Astrocyte (in vitro differentiated cells and primary cell): ENCODE measurements at regions not wholly inside any gene's neighbourhood (a gene's known extent, or its start where the extent isn't known, plus 50 kb on each side); places are given as distances from the start of the nearest gene placed in this dataset.

Source experiments
- EZH2 ChIP-seq: IDR thresholded peaks from 2 replicates; pipeline ENCODE4 v1.6.1; 2012; ENCODE audit warnings: mild to moderate bottlenecking, low read length, inconsistent platforms; ENCODE audit not compliant: insufficient read depth
- TF ChIP-seq, protein P1 (sequence below): IDR thresholded peaks from 2 replicates; pipeline ENCODE4 v1.5.1; 2011; ENCODE audit warnings: low read depth, mild to moderate bottlenecking, inconsistent platforms, low read length, moderate library complexity; ENCODE audit not compliant: insufficient read depth

DNA sequence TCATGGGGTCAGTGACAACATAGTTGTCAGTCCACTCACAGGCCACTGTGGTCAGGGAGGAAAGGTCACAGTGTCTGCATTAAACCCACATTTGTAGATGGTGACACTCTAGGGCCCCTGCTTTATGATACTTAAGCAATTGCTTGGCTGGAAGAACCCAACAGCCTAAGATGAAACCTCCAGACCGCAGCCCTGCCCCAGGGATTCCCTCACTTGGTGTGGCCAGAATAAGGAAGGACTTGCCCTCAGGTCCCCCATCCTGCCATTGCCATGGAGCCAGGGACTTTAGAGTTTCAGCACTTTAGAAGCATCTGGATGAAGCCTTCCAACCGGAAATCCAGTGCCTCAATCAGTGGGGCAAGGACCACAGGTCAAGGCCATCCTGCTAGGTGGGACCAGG is 63.9 kb upstream of the LAPTM4A start:
- TF ChIP-seq, protein P1, sequence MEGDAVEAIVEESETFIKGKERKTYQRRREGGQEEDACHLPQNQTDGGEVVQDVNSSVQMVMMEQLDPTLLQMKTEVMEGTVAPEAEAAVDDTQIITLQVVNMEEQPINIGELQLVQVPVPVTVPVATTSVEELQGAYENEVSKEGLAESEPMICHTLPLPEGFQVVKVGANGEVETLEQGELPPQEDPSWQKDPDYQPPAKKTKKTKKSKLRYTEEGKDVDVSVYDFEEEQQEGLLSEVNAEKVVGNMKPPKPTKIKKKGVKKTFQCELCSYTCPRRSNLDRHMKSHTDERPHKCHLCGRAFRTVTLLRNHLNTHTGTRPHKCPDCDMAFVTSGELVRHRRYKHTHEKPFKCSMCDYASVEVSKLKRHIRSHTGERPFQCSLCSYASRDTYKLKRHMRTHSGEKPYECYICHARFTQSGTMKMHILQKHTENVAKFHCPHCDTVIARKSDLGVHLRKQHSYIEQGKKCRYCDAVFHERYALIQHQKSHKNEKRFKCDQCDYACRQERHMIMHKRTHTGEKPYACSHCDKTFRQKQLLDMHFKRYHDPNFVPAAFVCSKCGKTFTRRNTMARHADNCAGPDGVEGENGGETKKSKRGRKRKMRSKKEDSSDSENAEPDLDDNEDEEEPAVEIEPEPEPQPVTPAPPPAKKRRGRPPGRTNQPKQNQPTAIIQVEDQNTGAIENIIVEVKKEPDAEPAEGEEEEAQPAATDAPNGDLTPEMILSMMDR, result no peak
- TF ChIP-seq EZH2, result no peak
